GM18951 (cell line): ENCODE measurements at regions not wholly inside any gene's neighbourhood (a gene's known extent, or its start where the extent isn't known, plus 50 kb on each side); places are given as distances from the start of the nearest gene placed in this dataset.
"Not testable (repeated sequence)": the region's sequence is repeated elsewhere in the genome, so short reads cannot be mapped to it uniquely, and the experiment has no call there.

Experiments
- POLR2A ChIP-seq: IDR thresholded peaks from 4 replicates; pipeline ENCODE4 v1.6.1; 2011; ENCODE audit warnings: mild to moderate bottlenecking; ENCODE audit not compliant: insufficient read length, insufficient read depth; ENCODE audit errors: extremely low read depth
- in situ Hi-C: fragments of 300-500 bp; cut with MboI; formaldehyde crosslinking; loops from one replicate; pipeline ENCODE4 v1.12.0; 2022; ENCODE audit warnings: low sequenced_read_pairs, mixed read lengths, inconsistent platforms; ENCODE audit not compliant: unreplicated experiment

GRCh38 chr3:64375737-64376136, 150.5 kb upstream of the PRICKLE2 start:
- TF ChIP-seq POLR2A, result no peak
- in situ Hi-C loops, result loop anchor here (25.0 kb wide), 1 partner anchor 338 kb away; no protein-coding TSS in a partner anchor

- in situ Hi-C loops, result no loop called here
- TF ChIP-seq POLR2A, result no peak
Observed at GRCh38 chr3:64369390-64369789, 144.1 kb upstream of the PRICKLE2 start.

GRCh38 chr3:64368257-64369020, 143.2 kb upstream of the PRICKLE2 start:
- no peak for TF ChIP-seq POLR2A
- in situ Hi-C loops, result no loop called here

- in situ Hi-C loops, result no loop called here
- TF ChIP-seq POLR2A, result no peak
Observed at GRCh38 chr3:64365877-64366276, 140.6 kb upstream of the PRICKLE2 start.

- in situ Hi-C loops, result no loop called here
- TF ChIP-seq POLR2A, result no peak
Observed at GRCh38 chr3:64363842-64364241, 138.6 kb upstream of the PRICKLE2 start.

GRCh38 chr3:64361962-64362735, 136.9 kb upstream of the PRICKLE2 start:
- in situ Hi-C loops, result no loop called here
- TF ChIP-seq POLR2A, result no peak

GRCh38 chr3:64361036-64361435, 135.8 kb upstream of the PRICKLE2 start:
- in situ Hi-C loops, result not testable (repeated sequence)

GRCh38 chr3:64360280-64360679, 135.0 kb upstream of the PRICKLE2 start:
- in situ Hi-C loops, result no loop called here
- no peak for TF ChIP-seq POLR2A

GRCh38 chr3:64359735-64360134, 134.5 kb upstream of the PRICKLE2 start:
- in situ Hi-C loops, result no loop called here
- no peak for TF ChIP-seq POLR2A

GRCh38 chr3:64358853-64359252, 133.6 kb upstream of the PRICKLE2 start:
- no peak for TF ChIP-seq POLR2A
- in situ Hi-C loops, result no loop called here

GRCh38 chr3:64358176-64358575, 132.9 kb upstream of the PRICKLE2 start:
- in situ Hi-C loops, result no loop called here
- TF ChIP-seq POLR2A, result no peak

- in situ Hi-C loops, result no loop called here
- no peak for TF ChIP-seq POLR2A
Observed at GRCh38 chr3:64357481-64357880, 132.2 kb upstream of the PRICKLE2 start.

GRCh38 chr3:64355401-64355807, 130.1 kb upstream of the PRICKLE2 start:
- in situ Hi-C loops, result no loop called here
- TF ChIP-seq POLR2A, result no peak

- TF ChIP-seq POLR2A, result no peak
- in situ Hi-C loops, result no loop called here
Observed at GRCh38 chr3:64354956-64355355, 129.7 kb upstream of the PRICKLE2 start.

- no peak for TF ChIP-seq POLR2A
- in situ Hi-C loops, result no loop called here
Observed at GRCh38 chr3:64354221-64354620, 129.0 kb upstream of the PRICKLE2 start.
